NCI-H2227 treated with DMSO at 0.1 percent for 48 hours (cell line): ENCODE measurements at regions not wholly inside any gene's neighbourhood (a gene's known extent, or its start where the extent isn't known, plus 50 kb on each side); places are given as distances from the start of the nearest gene placed in this dataset.
"Not testable (repeated sequence)": the region's sequence is repeated elsewhere in the genome, so short reads cannot be mapped to it uniquely, and the experiment has no call there.

Experiments
- DNase-seq: peaks from one replicate; lab custom pipeline; 2025; lab: John Stamatoyannopoulos, UW

DNA sequence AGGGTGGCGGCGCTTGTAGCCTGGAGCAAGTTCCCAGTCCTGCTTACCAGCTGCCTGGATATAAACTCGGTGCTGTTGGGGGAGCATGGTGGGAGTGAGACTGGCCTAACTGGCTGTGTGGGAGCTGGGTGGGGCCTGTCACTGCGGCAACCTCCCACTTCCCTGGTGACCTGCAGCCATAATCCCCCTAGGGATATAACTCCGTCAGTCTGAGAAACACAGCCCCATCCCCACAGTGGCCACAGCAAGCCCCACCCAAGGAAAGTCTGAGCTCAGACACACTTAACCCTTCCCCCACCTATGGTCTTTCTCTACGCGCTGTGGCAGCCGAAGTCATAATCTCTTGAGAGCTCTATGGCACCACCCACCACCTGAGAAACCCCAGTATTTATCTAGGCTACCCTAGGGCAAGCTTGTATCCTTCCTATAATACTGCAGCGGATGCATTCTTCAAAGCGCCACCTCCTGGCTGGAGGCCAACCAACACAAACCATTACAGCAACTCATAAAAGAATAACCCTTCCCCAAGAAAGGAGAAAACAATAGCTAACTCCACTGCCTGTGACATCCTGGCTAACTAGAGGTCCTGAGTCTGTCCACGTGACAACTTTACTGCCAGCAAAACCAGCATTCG, 57.4 kb downstream of the ZNF648 start:
- DNase-seq, result no peak

DNA sequence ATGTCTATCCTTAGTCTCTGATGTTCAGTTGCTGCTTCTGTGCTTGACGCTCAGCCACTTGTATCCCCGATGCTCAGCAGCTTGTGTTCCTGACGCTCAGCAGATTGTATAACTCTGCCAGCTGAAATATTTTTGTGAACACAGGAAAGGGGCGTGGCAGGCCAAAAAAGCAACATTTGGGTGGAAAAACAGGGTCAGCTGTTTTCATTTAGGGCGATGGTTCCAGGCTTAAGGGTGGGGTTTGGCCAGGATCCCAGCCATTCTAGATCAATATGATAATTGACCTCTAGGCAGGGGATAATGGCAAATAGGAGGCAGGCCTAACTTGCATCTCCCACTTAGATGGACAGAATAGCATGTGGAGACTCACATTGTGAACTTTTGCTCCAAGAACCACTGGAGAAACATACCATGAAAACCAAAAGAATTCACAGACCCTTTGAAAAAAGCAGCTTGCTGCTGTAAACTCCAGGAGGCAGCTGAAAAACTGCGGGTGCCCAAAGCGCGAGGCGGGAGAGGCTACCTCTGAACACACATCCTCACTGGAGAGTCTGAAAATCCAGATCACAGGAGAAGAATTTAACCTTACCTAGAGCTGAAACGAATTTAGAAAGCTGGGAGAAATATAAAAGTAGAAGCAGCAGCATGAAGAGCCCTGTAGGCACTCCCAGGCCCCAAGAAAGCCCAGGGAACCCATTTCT, 58.3 kb downstream of the ZNF648 start:
- DNase-seq, result no peak

DNA sequence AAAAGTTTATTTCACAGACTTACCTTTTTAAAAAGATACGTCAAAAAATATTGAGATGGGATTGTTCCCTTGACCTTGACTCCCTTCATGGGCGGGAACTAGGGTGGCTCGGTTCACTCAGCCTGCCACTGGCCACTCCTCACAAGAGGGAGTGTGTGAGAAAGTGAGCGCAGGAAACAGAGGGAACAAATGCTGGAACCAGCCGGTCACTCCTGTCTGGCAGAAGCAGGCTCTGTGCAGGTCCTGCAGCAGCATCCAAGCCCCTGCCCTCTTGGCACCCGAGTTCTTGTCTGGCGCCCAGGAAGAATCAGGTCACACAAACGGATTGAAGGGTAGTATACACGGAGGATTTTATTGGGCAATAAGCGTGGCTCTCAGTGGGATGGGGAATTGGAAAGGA, 58.9 kb downstream of the ZNF648 start:
- DNase-seq, result no peak

DNA sequence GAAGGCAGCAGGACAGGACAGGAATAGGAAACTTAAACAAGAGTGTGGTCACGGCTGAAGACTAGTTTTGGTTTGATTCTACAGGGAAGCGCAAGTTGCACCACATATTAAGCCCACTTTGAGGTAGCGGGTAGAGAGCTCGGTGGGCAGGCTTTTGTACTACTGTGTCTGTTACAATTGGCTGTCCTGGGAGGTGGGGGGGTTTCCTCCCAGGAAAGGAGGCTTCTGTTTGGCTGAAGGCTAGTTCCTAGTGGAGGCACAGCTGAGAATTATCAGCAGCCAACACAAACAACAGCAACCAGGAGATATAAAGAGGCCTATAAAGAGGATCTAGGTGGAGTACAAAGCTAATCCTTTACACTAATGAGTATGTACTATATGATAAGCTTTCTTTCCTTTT, 62.7 kb downstream of the ZNF648 start:
- no peak for DNase-seq

DNA sequence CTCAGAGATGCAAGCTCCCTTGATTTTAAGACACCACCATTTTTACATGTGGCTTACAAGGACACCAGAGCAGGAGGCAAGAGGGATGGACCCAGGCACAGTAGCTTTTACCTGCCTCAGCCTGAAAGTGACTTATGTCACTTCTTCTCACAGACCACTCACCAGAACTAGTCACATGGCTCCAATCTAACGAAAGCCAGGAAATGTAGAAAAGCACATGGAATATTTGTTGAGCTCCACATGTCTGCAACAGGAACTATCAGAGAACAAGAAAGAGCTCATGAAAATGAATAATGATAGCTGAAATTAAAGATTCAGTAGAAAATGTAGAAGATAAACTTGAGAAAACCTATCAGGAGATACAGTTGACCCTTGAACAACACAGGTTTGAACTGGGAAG, 69.4 kb downstream of the ZNF648 start:
- no peak for DNase-seq

DNA sequence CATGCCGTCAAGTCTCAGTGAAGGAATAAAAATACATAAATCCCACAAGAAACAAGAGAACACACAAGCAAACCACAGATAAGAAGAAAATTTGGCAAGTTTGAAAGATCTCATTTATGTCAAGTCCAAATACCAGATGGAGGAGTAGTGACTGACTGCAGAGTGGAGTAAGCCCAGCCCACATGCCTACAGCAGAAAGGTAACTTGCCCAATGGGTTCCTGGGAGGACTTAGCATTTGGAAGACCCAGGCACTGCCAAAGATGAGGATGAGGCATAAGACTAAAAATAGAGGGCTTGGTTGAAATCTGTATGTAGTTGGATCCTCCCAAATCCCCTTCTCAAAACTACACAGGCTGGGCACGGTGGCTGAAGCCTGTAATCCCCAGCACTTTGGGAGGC, 70.8 kb downstream of the ZNF648 start:
- DNase-seq, result no peak

DNA sequence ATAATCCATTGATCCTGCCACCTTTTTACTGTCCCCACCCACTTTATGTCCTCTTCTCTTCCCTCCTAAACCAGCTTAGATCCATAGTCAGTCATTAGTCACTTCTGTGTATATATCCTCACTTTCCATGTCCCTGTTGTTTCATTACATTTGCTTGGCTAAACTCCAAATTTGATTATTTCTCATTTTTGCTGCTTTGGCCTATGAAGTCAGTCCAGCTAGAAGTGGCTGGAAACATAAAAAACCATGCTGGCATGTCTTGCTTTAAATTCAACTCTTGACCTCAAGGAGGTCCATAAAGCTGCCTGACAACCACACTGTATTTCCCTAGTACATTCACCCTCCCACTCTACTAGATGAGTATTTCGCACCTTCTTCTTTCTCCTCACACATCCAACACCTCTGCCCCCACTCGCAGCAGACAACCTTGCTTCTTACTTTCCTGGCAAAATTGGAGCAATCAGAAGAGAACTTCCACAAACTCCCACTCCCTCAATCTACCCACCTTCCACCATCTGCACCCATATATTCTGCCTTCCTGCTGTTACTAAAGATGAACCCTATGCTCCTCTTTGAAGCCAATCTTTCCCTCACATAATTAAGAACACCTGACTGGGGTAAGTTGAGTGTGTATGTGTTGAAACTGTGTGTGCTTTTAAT, 72.1 kb downstream of the ZNF648 start:
- no peak for DNase-seq

DNA sequence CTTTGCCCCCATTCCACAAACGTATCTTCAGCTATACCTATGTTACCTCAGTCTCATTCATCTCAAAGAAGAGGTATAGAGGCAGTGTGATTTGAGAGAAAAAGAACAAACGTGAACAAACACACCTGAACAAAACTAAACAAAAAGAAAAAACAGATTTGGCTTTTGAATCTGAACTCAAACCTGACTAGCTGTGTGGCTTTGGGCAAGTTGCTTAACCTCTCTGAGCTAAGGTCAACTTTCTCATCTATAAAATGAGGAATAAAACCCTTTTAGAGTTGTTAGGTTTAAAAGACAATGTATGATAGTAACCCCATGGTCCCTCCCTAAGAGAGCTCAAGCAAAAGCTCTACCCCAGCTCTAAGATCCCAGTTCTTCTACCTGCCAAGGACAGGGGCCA, 73.5 kb downstream of the ZNF648 start:
- DNase-seq, result no peak

DNA sequence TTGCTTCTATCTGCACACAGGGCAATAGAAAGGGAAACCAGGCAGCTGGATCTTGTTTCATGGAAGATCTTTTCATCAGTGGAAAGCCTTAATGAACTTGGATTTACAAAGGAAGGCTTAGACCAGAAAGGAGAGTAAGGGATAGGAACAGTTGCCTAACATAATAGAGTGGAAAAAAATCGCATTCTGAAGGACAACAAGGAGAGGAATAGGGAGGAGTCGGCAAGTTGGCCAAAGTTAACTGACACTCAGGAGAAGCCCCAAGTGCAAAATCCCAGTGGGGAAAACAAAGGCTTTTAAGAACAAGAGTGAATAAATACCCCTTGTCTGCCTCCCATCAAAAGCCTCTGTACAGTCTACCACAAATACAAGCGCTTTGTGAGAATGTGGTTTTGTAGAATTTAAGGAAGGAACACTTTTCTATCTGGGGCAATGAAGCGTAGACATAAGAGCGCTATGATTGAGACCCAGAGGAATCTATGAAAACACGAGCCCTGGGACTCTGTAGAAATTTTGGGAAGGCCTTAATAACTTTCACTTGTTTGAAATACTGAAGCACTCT, 74.1 kb downstream of the ZNF648 start:
- DNase-seq, result no peak

DNA sequence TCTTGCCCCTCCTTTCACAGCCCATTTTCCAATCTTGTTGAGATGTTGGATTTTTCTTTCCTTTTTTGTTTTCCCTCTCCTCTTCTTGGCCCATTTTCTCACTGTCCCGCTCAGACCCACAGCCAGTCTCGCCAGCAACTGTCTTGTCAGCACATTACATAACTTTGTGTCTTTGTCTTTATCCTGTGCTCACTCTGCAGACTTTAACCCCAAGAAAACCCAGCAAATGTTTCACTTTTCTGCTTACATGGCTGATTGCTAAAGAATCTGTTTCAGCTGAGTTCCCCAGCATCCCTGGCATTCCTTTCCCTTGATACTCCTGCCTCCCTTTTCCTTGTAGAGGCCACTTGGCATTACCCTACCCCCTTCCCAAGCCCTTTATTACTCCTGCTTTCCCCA, 74.6 kb downstream of the ZNF648 start:
- no peak for DNase-seq

DNA sequence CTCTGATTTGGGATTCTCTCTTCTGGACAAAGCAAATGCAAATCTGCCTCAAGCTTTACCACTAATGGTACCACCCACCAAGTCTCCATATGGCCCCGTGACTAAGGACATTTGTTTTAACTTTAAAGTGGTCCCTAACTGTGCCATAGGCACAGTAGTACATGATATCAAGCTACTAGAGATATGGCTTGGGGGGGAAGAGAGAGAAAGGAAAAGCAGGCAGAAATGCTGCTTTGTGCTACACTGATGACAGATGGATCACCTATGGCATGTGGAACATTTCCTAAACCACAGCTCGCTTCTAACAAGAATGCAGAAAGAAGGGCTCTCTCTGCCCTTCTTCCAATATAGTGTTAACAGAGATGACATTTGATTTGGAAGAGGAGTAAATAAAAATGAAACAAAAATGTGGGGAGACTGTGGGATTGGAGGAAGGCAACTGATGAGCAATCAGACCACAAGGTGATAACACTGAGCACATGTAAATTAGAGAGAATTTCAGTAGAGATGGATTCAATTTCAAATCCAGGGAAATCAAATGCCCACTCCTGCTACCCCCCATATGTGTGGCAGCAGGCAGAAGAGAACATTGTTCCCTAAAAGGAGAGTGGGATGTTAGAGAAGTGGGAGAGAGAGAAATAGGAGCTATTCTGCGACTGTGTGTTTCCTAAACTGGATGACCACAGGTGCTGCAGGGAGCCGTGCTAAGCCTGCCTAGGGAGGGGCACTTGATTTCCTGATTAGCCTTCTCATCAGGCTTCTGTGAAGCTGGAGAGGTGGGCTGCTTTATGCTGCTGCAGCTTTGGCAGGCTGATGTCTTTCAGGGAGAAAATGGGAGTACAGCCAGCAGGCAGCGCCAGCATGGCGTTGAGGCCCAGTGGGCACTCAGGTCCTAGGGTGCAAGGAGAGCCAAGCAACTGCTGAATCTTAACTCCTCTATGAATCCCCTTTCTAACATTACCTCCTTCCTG, 75.3 kb downstream of the ZNF648 start:
- DNase-seq, result no peak

DNA sequence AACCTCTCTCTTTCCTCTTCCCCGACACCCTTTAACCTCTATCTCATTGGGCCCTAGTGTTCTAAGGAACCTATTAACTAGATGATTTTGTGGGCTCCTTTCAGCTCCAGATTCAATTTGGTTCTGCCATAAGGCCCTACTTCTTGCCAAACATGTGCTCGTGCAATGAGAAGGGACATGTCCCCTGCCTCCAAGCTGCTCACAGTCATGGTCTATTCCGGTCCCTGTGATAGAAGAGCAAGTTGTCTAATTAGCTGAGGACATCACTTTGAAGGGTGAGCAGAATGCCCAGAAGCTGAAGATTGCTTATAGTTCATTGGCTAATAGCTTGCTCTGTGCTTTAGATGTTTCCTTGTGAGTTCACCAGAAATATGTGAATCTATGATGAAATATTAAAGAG, 76.2 kb downstream of the ZNF648 start:
- no peak for DNase-seq

DNA sequence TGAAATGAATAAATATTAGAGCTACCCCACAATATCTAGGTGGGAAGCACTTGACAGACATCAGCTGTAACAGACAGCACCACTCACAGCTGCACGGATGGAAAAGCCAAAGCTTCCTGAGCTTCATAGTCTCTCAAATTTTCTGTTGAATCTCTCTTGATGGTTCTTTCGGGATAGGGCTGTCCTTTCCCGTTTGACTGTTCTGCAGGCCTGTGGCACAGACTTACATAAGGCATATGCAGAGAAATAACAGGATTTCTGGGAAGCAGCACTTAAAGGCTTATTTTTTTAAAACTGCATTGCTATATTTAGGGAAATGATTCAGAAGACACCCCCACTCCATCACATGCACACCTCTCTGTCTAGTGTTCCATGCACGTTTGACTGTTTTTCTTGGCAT, 77.5 kb downstream of the ZNF648 start:
- no peak for DNase-seq

DNA sequence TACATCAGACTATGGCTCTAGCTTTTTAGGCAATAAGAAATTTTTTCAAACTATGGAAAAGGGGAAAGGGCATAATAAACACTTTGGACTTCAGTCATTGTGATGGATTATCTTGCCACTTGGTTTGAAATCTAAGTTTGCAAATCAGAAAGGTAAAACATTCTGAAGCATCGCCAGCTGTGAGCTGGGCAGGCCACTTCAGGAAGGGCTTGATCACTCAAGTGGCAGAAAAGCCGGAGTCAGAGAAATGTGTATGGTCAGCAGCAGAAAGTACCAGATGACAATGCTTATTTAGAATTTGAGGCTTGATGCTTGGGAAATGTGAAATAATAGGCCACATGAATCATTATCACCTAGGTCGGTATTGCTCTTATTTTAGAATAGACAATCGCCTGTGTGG, 79.7 kb downstream of the ZNF648 start:
- DNase-seq, result no peak

DNA sequence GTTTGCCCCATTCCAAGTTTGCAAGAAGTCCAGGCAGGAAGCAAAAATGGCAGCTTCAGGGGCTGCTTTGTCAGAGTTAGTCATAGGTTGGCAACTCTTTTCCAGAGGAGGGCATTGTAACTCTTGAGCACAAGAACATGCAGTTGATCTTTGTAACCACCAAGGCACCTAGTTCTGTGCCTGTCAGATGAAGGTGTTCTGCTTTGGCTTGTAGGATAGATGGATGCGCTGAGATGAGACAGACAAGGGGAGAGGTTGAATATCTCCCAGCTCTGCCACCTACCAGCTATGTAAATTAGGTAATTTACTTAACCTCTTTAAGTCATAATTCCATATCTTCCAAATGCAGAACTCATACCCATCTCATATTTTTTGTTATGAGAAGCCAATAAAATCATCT, 89.3 kb downstream of the ZNF648 start:
- DNase-seq, result no peak

DNA sequence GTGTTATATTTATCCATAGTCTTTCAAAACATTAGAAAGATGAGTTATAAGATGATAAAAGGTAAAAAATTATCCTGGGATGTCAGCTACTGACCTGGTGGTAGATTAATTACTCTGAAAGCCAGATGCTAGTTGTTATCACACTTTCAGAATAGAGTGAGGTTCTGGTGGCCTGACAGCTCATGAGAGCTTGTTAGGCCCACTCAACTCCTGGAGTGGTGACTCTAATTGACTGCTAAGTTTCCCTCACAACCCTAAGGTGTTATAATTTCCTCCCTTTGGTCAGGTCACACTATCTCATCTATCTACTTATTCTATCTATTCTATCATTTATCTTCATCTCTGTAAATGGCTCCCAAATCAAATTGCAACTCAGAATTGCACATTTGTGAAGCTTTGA, 90.1 kb downstream of the ZNF648 start:
- no peak for DNase-seq

DNA sequence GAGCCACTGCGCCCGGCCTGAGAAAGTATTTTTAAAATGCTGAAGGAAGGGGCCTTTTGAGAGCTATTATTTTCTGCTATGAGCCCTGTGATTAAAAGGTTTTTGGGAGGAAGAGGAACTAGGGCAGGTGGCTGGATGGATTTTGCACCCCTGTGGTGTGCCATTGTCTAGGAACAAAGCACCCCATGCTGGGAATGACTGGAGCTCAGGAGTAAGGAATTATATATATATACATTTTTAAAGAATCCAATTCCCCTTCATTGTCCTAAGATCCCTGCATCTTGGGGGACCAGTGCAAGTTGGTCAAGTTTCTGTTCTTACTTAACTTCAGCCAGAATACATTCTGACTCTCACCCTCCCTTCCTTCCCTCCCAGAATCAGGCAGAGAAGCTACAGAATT, 91.6 kb downstream of the ZNF648 start:
- DNase-seq, result peak; percentile 49

DNA sequence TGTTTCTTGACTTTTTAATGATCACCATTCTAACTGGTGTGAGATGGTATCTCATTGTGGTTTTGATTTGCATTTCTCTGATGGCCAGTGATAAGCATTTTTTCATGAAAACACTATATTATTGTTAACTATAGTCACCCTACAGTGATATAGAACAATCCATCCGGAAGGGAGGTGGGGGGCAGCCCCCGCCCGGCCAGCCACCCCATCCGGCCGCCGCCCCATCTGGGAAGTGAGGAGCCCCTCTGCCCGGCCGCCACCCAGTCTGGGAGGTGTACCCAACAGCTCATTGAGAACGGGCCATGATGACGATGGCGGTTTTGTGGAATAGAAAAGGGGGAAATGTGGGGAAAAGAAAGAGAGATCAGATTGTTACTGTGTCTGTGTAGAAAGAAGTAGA, 106.8 kb downstream of the ZNF648 start:
- DNase-seq, result not testable (repeated sequence)

DNA sequence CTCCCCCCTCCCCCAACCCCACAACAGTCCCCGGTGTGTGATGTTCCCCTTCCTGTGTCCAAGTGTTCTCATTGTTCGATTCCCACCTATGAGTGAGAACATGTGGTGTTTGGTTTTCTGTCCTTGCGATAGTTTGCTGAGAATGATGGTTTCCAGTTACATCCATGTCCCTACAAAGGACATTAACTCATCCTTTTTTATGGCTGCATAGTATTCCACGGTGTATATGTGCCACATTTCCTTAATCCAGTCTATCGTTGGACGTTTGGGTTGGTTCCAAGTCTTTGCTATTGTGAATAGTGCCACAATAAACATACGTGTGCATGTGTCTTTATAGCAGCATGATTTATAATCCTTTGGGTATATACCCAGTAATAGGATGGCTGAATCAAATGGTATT, 107.3 kb downstream of the ZNF648 start:
- DNase-seq, result not testable (repeated sequence)

DNA sequence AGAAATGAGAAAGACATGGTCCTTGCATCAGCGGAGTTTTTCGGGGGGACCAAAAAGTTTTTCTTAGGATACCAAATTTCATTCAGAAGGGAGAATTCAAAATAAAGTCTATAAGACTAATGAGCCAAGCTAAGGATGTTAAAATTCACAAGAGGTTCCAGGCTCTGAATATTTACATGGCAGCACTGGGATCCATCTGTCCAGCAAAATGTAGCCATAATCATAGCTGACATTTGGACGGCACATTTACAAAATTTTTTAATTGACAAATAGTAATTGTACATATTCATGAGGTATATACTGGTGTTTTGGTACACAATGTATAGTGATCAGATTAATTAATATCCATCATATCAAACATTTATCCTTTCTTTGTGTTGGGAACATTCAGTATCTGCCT, 107.9 kb downstream of the ZNF648 start:
- DNase-seq, result no peak

DNA sequence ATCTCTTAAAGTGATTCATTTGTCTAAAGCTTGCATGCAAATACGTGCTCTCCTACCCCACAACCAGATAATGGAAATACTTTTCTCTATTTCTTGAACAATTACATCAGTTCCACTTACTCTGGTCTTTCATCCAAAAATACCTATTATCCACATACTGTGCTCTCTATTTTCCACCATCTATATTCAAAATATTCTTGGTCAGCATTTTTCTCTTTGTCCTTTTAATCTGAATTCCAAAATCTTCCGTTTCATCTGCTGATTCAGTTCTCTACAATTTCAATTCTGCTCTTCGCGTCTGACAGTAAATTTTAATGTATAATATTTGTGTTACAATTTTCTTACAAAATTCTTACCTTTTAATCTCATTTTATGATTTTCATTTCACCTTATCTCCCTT, 110.3 kb downstream of the ZNF648 start:
- no peak for DNase-seq

DNA sequence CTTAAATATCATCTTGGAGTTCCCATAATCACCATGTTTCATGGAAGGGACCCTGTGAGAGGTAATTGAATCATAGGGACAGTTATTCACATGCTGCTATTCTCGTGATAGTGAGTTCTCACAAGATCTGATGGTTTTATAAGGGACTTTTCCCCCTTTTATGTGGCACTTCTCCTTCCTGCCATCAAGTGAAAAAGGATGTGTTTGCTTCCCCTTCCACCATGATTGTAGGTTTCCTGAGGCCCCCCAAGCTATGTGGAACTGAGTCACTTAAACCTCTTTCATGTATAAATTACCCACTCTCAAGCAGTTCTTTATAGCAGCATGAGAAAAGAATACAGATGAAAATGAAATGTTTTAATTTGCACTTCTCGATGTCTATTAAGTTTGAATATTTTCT, 112.0 kb downstream of the ZNF648 start:
- no peak for DNase-seq
